ENCODE measurements at regions not wholly inside any gene's neighbourhood (a gene's known extent, or its start where the extent isn't known, plus 50 kb on each side); places are given as distances from the start of the nearest gene placed in this dataset.
"Not testable (repeated sequence)": the region's sequence is repeated elsewhere in the genome, so short reads cannot be mapped to it uniquely, and the experiment has no call there.

- no peak for DNase-seq
These were observed 384.0 kb upstream of the UBE2E3 start for GRCh38 chr2:180596453-180596852.

GRCh38 chr2:180591947-180592346, 388.5 kb upstream of the UBE2E3 start:
- no peak for DNase-seq

- DNase-seq: peak in 1 of 5 donors; percentile 28
These were observed 389.2 kb upstream of the UBE2E3 start for GRCh38 chr2:180591093-180591781.

- DNase-seq: no peak
These were observed 396.8 kb upstream of the UBE2E3 start for GRCh38 chr2:180583441-180584140.

- no peak for DNase-seq
These were observed 401.0 kb upstream of the UBE2E3 start for GRCh38 chr2:180579388-180579787.

GRCh38 chr2:180578441-180578840, 402.0 kb upstream of the UBE2E3 start:
- no peak for DNase-seq

- DNase-seq: no peak
These were observed 402.8 kb upstream of the UBE2E3 start for GRCh38 chr2:180577567-180577966.

GRCh38 chr2:180573951-180574350, 406.5 kb upstream of the UBE2E3 start:
- DNase-seq: no peak

GRCh38 chr2:180572346-180572745, 408.1 kb upstream of the UBE2E3 start:
- DNase-seq: no peak

- DNase-seq: no peak
These were observed 408.8 kb upstream of the UBE2E3 start for GRCh38 chr2:180571559-180571958.

- DNase-seq: no peak
These were observed 409.5 kb upstream of the UBE2E3 start for GRCh38 chr2:180570864-180571263.

- DNase-seq: no peak
These were observed 416.4 kb upstream of the UBE2E3 start for GRCh38 chr2:180564051-180564450.

GRCh38 chr2:180562378-180562777, 418.0 kb upstream of the UBE2E3 start:
- no peak for DNase-seq

GRCh38 chr2:180559771-180560170, 420.6 kb upstream of the UBE2E3 start:
- no peak for DNase-seq

- DNase-seq: no peak
These were observed 421.4 kb upstream of the UBE2E3 start for GRCh38 chr2:180559038-180559437.

GRCh38 chr2:180555391-180555965, 424.9 kb upstream of the UBE2E3 start:
- no peak for DNase-seq

- no peak for DNase-seq
These were observed 426.1 kb upstream of the UBE2E3 start for GRCh38 chr2:180554330-180554729.

- DNase-seq: no peak
These were observed 427.2 kb upstream of the UBE2E3 start for GRCh38 chr2:180553094-180553715.

- DNase-seq: no peak
These were observed 437.9 kb upstream of the UBE2E3 start for GRCh38 chr2:180542511-180542910.

GRCh38 chr2:180540761-180541160, 439.6 kb upstream of the UBE2E3 start:
- DNase-seq: no peak

GRCh38 chr2:180539541-180539940, 440.9 kb upstream of the UBE2E3 start:
- no peak for DNase-seq

GRCh38 chr2:180535289-180535688, 445.1 kb upstream of the UBE2E3 start:
- DNase-seq: no peak

- DNase-seq: not testable (repeated sequence)
These were observed 448.6 kb upstream of the UBE2E3 start for GRCh38 chr2:180531787-180532186.

GRCh38 chr2:180524499-180524898, 455.9 kb upstream of the UBE2E3 start:
- no peak for DNase-seq

All from T-helper 1 cell (primary cell).